ENCODE measurements at regions not wholly inside any gene's neighbourhood (a gene's known extent, or its start where the extent isn't known, plus 50 kb on each side); places are given as distances from the start of the nearest gene placed in this dataset.

GRCh38 chr9:134575901-134576176 is 65.8 kb upstream of the COL5A1 start:
- H4K8ac ChIP-seq (ENCODE audit: extremely low read depth, insufficient read depth, low read length): no peak overlapping the region
- WGBS, 2 experiments (ENCODE audit: extremely low coverage in 1 of 2, insufficient coverage in 1 of 2, insufficient read length in 1 of 2, insufficient replicate concordance in 2 of 2, low coverage in 1 of 2, low lambda C conversion rate in 2 of 2, missing lambda C conversion rate in 1 of 2): 97% methylated on average over 3 of the region's 3 CpGs; no CpG with 5 or more reads in 1 of the 2 experiments
- H4K20me1 ChIP-seq (replicated peaks in 1 of 2; ENCODE audit: control insufficient read depth in 1 of 2, insufficient read depth in 2 of 2, low read length in 2 of 2): no peaks in the 10 kb centered on the region
- TF ChIP-seq EP300 (IDR thresholded peaks at IDR 0.05; ENCODE audit: borderline replicate concordance in 1 of 2, low read depth in 2 of 2, low read length in 2 of 2) (no peak), POLR2A (IDR thresholded peaks at IDR 0.05; ENCODE audit: control extremely low read depth in 1 of 2, low read depth in 2 of 2, low read length in 2 of 2) (no peak), SIRT6 (IDR thresholded peaks at IDR 0.05; ENCODE audit: low read length) (no peak), GTF2F1 (IDR thresholded peaks at IDR 0.05; ENCODE audit: borderline replicate concordance, low read depth, low read length) (no peak), GABPA (IDR thresholded peaks at IDR 0.05; ENCODE audit: borderline replicate concordance, insufficient read depth, low read length) (no peak), POU5F1 (IDR thresholded peaks at IDR 0.05; ENCODE audit: low read depth, low read length) (no peak), CHD2 (IDR thresholded peaks at IDR 0.05; ENCODE audit: low read length) (no peak)
- no peak overlapping the region for H2BK120ac ChIP-seq (replicated peaks; ENCODE audit: low read depth, low read length)
- no peaks in the 10 kb centered on the region for H3K36me3 ChIP-seq (ENCODE audit: control insufficient read depth in 2 of 4, insufficient read depth in 4 of 4, low read length in 3 of 4)
- no peak overlapping the region for H3K4me2 ChIP-seq (ENCODE audit: insufficient read depth in 1 of 2, low read depth in 2 of 2, low read length in 2 of 2)
- H2AK5ac ChIP-seq (ENCODE audit: low read depth, low read length): no peak overlapping the region
- H2BK12ac ChIP-seq (ENCODE audit: low read depth, low read length): no peak overlapping the region
- H4K91ac ChIP-seq (replicated peaks; ENCODE audit: insufficient read length, low read length): no peak overlapping the region
- no peak overlapping the region for H2BK15ac ChIP-seq (ENCODE audit: low read length)
- H3K18ac ChIP-seq (ENCODE audit: extremely low read depth, low read length): no peak overlapping the region
- H3K9me3 ChIP-seq (ENCODE audit: insufficient read depth in 2 of 2, low read depth in 1 of 2, low read length in 1 of 2): peaks cover 2 to 12% of the 10 kb centered on the region in 2 experiments; a peak in 1 of 4 replicates
- no peak for FAIRE-seq
- H3K27me3 ChIP-seq (replicated peaks in 1 of 4; ENCODE audit: control insufficient read depth in 3 of 4, extremely low read depth in 1 of 4, insufficient read depth in 3 of 4, low read length in 3 of 4): no peaks in the 10 kb centered on the region
- POLR2A ChIA-PET (ENCODE audit: partially characterized antibody): no interaction called here
- H3K4me1 ChIP-seq (replicated peaks in 1 of 4; ENCODE audit: control insufficient read depth in 3 of 4, insufficient read depth in 4 of 4, low read length in 3 of 4): no peaks in the 10 kb centered on the region; a peak in 1 of 7 replicates
- H3K4ac ChIP-seq (replicated peaks; ENCODE audit: insufficient read length, low read depth, low read length): no peak overlapping the region
- no peak overlapping the region for H2BK5ac ChIP-seq (ENCODE audit: low read depth, low read length)
- H3K79me2 ChIP-seq (ENCODE audit: control insufficient read depth in 1 of 2, insufficient read depth in 2 of 2, low read length in 2 of 2): no peaks in the 10 kb centered on the region
- no peak overlapping the region for H3K9ac ChIP-seq (replicated peaks in 1 of 4; ENCODE audit: extremely low read depth in 1 of 4, low read depth in 3 of 4, low read length in 3 of 4)
- CTCF ChIA-PET (ENCODE audit: partially characterized antibody): interaction anchor here (1.0 to 1.1 kb wide), 2 partner anchors 14 to 127 kb away, joined by 3 to 4 read pairs; no protein-coding TSS in a partner anchor
- H4K5ac ChIP-seq (ENCODE audit: insufficient read length, low read depth, low read length): no peak overlapping the region
- no peaks in the 10 kb centered on the region for H3K79me1 ChIP-seq (ENCODE audit: low read depth, low read length)
- H3K14ac ChIP-seq (ENCODE audit: insufficient read length): no peak overlapping the region
- no peak overlapping the region for H3K23ac ChIP-seq (ENCODE audit: insufficient read length)
- H2BK20ac ChIP-seq (ENCODE audit: low read length): no peak overlapping the region
- H3K56ac ChIP-seq (replicated peaks; ENCODE audit: insufficient read length, low read depth, low read length): no peak overlapping the region
- H2AFZ ChIP-seq (ENCODE audit: low read length): no peak overlapping the region
- H3K4me3 ChIP-seq (ENCODE audit: extremely low read depth in 1 of 4, insufficient read depth in 2 of 4, low read depth in 3 of 4, low read length in 4 of 4): no peak overlapping the region
- H3K27ac ChIP-seq (ENCODE audit: low read depth, low read length): no peak overlapping the region
- no peak for DNase-seq (ENCODE audit: low read depth in 1 of 2, low spot score in 2 of 2)
- H3K23me2 ChIP-seq (ENCODE audit: low read depth, low read length): no peaks in the 10 kb centered on the region; the same call in 1 of the 2 replicates
